GM12878 (cell line): ENCODE measurements at regions not wholly inside any gene's neighbourhood (a gene's known extent, or its start where the extent isn't known, plus 50 kb on each side); places are given as distances from the start of the nearest gene placed in this dataset.

Source experiments
- EZH2 ChIP-seq: IDR thresholded peaks from 2 replicates; pipeline ENCODE4 v1.6.1; 2012; ENCODE audit warnings: low read depth, mild to moderate bottlenecking, control low read depth, inconsistent platforms, low read length, borderline replicate concordance; ENCODE audit not compliant: control insufficient read depth
- RAD51 ChIP-seq: fragments of 450-650 bp; IDR thresholded peaks from 2 replicates; pipeline ENCODE4 v1.6.1; 2016; ENCODE audit warnings: moderate library complexity, mild to moderate bottlenecking, inconsistent platforms
- RCOR1 ChIP-seq: conservative IDR thresholded peaks from 2 replicates; pipeline ENCODE4 v1.6.1; 2012; ENCODE audit warnings: low read depth, low read length, improper control_type of control experiment
- TF ChIP-seq, protein P1 (sequence below): IDR thresholded peaks from 2 replicates; pipeline ENCODE4 v1.6.1; 2011; ENCODE audit warnings: borderline replicate concordance, low read depth, mild to moderate bottlenecking, moderate library complexity, low read length; ENCODE audit not compliant: insufficient read depth, poor library complexity, severe bottlenecking
- TF ChIP-seq, protein P2 (sequence below): fragments of 450-650 bp; IDR thresholded peaks from 2 replicates; pipeline ENCODE4 v1.6.1; 2017; ENCODE audit warnings: mild to moderate bottlenecking, moderate library complexity

GRCh38 chr10:43820663-43821062 is 172.0 kb upstream of the ZNF32 start:
- TF ChIP-seq, protein P1, sequence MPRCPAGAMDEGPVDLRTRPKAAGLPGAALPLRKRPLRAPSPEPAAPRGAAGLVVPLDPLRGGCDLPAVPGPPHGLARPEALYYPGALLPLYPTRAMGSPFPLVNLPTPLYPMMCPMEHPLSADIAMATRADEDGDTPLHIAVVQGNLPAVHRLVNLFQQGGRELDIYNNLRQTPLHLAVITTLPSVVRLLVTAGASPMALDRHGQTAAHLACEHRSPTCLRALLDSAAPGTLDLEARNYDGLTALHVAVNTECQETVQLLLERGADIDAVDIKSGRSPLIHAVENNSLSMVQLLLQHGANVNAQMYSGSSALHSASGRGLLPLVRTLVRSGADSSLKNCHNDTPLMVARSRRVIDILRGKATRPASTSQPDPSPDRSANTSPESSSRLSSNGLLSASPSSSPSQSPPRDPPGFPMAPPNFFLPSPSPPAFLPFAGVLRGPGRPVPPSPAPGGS: no peak
- no peak for TF ChIP-seq EZH2
- no peak for TF ChIP-seq RCOR1
- TF ChIP-seq, protein P2, sequence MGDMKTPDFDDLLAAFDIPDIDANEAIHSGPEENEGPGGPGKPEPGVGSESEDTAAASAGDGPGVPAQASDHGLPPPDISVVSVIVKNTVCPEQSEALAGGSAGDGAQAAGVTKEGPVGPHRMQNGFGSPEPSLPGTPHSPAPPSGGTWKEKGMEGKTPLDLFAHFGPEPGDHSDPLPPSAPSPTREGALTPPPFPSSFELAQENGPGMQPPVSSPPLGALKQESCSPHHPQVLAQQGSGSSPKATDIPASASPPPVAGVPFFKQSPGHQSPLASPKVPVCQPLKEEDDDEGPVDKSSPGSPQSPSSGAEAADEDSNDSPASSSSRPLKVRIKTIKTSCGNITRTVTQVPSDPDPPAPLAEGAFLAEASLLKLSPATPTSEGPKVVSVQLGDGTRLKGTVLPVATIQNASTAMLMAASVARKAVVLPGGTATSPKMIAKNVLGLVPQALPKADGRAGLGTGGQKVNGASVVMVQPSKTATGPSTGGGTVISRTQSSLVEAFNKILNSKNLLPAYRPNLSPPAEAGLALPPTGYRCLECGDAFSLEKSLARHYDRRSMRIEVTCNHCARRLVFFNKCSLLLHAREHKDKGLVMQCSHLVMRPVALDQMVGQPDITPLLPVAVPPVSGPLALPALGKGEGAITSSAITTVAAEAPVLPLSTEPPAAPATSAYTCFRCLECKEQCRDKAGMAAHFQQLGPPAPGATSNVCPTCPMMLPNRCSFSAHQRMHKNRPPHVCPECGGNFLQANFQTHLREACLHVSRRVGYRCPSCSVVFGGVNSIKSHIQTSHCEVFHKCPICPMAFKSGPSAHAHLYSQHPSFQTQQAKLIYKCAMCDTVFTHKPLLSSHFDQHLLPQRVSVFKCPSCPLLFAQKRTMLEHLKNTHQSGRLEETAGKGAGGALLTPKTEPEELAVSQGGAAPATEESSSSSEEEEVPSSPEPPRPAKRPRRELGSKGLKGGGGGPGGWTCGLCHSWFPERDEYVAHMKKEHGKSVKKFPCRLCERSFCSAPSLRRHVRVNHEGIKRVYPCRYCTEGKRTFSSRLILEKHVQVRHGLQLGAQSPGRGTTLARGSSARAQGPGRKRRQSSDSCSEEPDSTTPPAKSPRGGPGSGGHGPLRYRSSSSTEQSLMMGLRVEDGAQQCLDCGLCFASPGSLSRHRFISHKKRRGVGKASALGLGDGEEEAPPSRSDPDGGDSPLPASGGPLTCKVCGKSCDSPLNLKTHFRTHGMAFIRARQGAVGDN: no peak
- no peak for TF ChIP-seq RAD51
